DMS79 treated with DMSO at 0.1 percent for 48 hours (cell line): ENCODE measurements at regions not wholly inside any gene's neighbourhood (a gene's known extent, or its start where the extent isn't known, plus 50 kb on each side); places are given as distances from the start of the nearest gene placed in this dataset.

Source experiments
- DNase-seq: peaks from one replicate; lab custom pipeline; 2025; lab: John Stamatoyannopoulos, UW

GRCh38 chr2:58667137-58667774, 426.1 kb upstream of the FANCL start:
- DNase-seq = no peak

- DNase-seq = no peak
Measured at GRCh38 chr2:58666323-58666970, 425.3 kb upstream of the FANCL start.

GRCh38 chr2:58665154-58665553, 424.0 kb upstream of the FANCL start:
- DNase-seq = no peak

- DNase-seq = no peak
Measured at GRCh38 chr2:58664523-58665151, 423.5 kb upstream of the FANCL start.

- DNase-seq = no peak
Measured at GRCh38 chr2:58660046-58660445, 418.9 kb upstream of the FANCL start.

- no peak for DNase-seq
Measured at GRCh38 chr2:58655152-58655551, 414.0 kb upstream of the FANCL start.

- DNase-seq = no peak
Measured at GRCh38 chr2:58651930-58652329, 410.8 kb upstream of the FANCL start.

- no peak for DNase-seq
Measured at GRCh38 chr2:58650781-58651180, 409.7 kb upstream of the FANCL start.

GRCh38 chr2:58649756-58650155, 408.6 kb upstream of the FANCL start:
- no peak for DNase-seq

GRCh38 chr2:58645017-58645416, 403.9 kb upstream of the FANCL start:
- no peak for DNase-seq

GRCh38 chr2:58644451-58644850, 403.3 kb upstream of the FANCL start:
- no peak for DNase-seq

GRCh38 chr2:58641001-58641400, 399.9 kb upstream of the FANCL start:
- no peak for DNase-seq

GRCh38 chr2:58640042-58640441, 398.9 kb upstream of the FANCL start:
- DNase-seq = no peak

GRCh38 chr2:58638256-58638805, 397.2 kb upstream of the FANCL start:
- no peak for DNase-seq

- DNase-seq = no peak
Measured at GRCh38 chr2:58636872-58637271, 395.7 kb upstream of the FANCL start.

GRCh38 chr2:58635801-58636375, 394.8 kb upstream of the FANCL start:
- DNase-seq = no peak

- no peak for DNase-seq
Measured at GRCh38 chr2:58634653-58635370, 393.7 kb upstream of the FANCL start.

GRCh38 chr2:58633613-58634365, 392.7 kb upstream of the FANCL start:
- DNase-seq = no peak

- no peak for DNase-seq
Measured at GRCh38 chr2:58631986-58632385, 390.9 kb upstream of the FANCL start.

GRCh38 chr2:58629545-58630119, 388.5 kb upstream of the FANCL start:
- no peak for DNase-seq

- DNase-seq = no peak
Measured at GRCh38 chr2:58620896-58621295, 379.8 kb upstream of the FANCL start.
